WTC11 (cell line): ENCODE measurements at regions not wholly inside any gene's neighbourhood (a gene's known extent, or its start where the extent isn't known, plus 50 kb on each side); places are given as distances from the start of the nearest gene placed in this dataset.

Source experiments
- ATF3 ChIP-seq: sonication (generic); formaldehyde crosslinking; conservative IDR thresholded peaks from 2 replicates; pipeline ENCODE4 v1.8.1; 2022; ENCODE audit warnings: mild to moderate bottlenecking, missing genetic modification reagents
- CREB1 ChIP-seq: sonication (generic); formaldehyde crosslinking; IDR thresholded peaks from 2 replicates; pipeline ENCODE4 v1.8.0; 2023; ENCODE audit warnings: mild to moderate bottlenecking, missing genetic modification reagents
- CTCF ChIP-seq: fragments of 200-600 bp; IDR thresholded peaks from 2 replicates; pipeline ENCODE4 v1.8.0; 2022; ENCODE audit warnings: antibody characterized with exemption
- E2F1 ChIP-seq: sonication (generic); formaldehyde crosslinking; IDR thresholded peaks from 2 replicates; pipeline ENCODE4 v1.8.0; 2022; ENCODE audit warnings: mild to moderate bottlenecking, missing genetic modification reagents
- HMGA2 ChIP-seq: fragments of 250-450 bp; sonication (Bioruptor Pico); IDR thresholded peaks from 2 replicates; pipeline ENCODE4 v1.4.0; 2021; ENCODE audit warnings: mild to moderate bottlenecking, moderate library complexity
- MAX ChIP-seq: sonication (generic); formaldehyde crosslinking; IDR thresholded peaks from 2 replicates; pipeline ENCODE4 v1.8.0; 2022; ENCODE audit warnings: mild to moderate bottlenecking, missing genetic modification reagents
- MLX ChIP-seq: sonication (generic); formaldehyde crosslinking; IDR thresholded peaks from 2 replicates; pipeline ENCODE4 v1.8.1; 2023; ENCODE audit warnings: mild to moderate bottlenecking, missing genetic modification reagents, moderate library complexity
- SMAD3 ChIP-seq: sonication (generic); formaldehyde crosslinking; IDR thresholded peaks from 2 replicates; pipeline ENCODE4 v1.8.0; 2022; ENCODE audit warnings: missing genetic modification reagents, mild to moderate bottlenecking, borderline replicate concordance
- SP1 ChIP-seq: sonication (generic); formaldehyde crosslinking; conservative IDR thresholded peaks from 2 replicates; pipeline ENCODE4 v1.8.1; 2022; ENCODE audit warnings: missing genetic modification reagents
- ZBTB43 ChIP-seq: sonication (generic); formaldehyde crosslinking; IDR thresholded peaks from 2 replicates; pipeline ENCODE4 v1.8.1; 2023; ENCODE audit warnings: mild to moderate bottlenecking, missing genetic modification reagents
- ZNF121 ChIP-seq: sonication (generic); formaldehyde crosslinking; IDR thresholded peaks from 2 replicates; pipeline ENCODE4 v1.8.0; 2023; ENCODE audit warnings: missing genetic modification reagents
- ZNF232 ChIP-seq: sonication (generic); formaldehyde crosslinking; IDR thresholded peaks from 2 replicates; pipeline ENCODE4 v1.8.0; 2022; ENCODE audit warnings: mild to moderate bottlenecking, missing genetic modification reagents
- ZNF532 ChIP-seq: fragments of 250-450 bp; sonication (Bioruptor Pico); IDR thresholded peaks from 2 replicates; pipeline ENCODE4 v1.9.0; 2021; ENCODE audit warnings: mild to moderate bottlenecking, borderline replicate concordance

GRCh38 chr5:61678966-61679365, 346.9 kb downstream of the ZSWIM6 start:
- no peak for TF ChIP-seq ZNF232 (CRISPR knock-in tag)
- no peak for TF ChIP-seq CREB1 (CRISPR knock-in tag)
- TF ChIP-seq CTCF = no peak
- TF ChIP-seq MAX (CRISPR knock-in tag) = no peak
- TF ChIP-seq SP1 (CRISPR knock-in tag) = no peak
- TF ChIP-seq MLX (CRISPR knock-in tag) = no peak
- TF ChIP-seq SMAD3 = no peak
- TF ChIP-seq HMGA2 (CRISPR knock-in tag) = no peak
- TF ChIP-seq E2F1 = no peak
- no peak for TF ChIP-seq ZBTB43 (CRISPR knock-in tag)
- TF ChIP-seq ZNF121 (CRISPR knock-in tag) = no peak
- no peak for TF ChIP-seq ZNF532
- no peak for TF ChIP-seq ATF3 (CRISPR knock-in tag)
